ENCODE measurements at regions not wholly inside any gene's neighbourhood (a gene's known extent, or its start where the extent isn't known, plus 50 kb on each side); places are given as distances from the start of the nearest gene placed in this dataset.
A peak's percentile ranks its signal among the peaks of the same experiment; 100 is the strongest.

DNA sequence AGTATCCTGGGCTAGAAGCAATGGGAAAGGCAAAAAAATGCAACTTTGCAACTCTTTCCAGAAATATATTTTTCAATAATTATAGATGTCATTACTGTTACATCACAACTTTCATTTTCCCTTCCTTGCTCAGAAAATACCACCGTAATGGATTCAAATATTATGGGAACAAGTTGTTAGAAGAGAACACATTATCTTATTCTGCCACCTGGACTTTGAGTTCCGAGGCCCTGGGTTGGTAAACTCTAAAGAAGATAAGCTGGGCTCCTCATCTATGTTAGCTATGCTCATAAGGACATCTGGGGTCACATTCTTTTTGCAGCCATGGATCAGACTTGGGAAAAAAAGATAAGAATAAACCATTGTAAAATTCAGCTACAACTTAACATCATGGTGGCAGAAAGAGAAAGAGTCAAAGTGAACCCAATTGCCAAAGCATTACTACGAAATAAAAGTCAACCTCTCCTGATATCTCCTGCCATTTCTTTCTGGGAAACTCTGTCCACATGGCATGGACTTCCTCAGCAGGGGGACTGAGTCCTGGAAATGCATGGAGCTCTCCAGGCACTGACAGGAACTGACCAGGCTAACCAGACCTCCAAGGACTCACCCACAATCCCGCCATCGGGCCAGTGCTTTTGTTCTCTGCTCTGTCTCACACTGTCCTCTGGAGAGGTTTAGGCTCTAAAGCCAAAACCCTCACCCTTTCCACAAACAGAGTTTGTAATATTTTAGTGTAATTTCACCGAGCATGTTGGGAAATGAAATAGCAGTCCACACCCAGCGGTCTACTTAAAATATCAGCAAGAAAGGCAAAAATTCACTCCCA lies 499.1 kb upstream of the RUNX1 start:
- no peak for DNase-seq
- peaks cover 9% of the 10 kb centered on the region for H3K27me3 Mint-ChIP-seq
- no peak overlapping the region for H3K4me3 Mint-ChIP-seq
- H3K4me1 Mint-ChIP-seq = no peaks in the 10 kb centered on the region
- peaks cover 4% of the 10 kb centered on the region for H3K9me3 Mint-ChIP-seq
- intact Hi-C loops (cut with micrococcal nuclease) = no loop called here
- H3K27ac Mint-ChIP-seq = no peak overlapping the region
- no peaks in the 10 kb centered on the region for H3K36me3 Mint-ChIP-seq (ENCODE audit: low read depth)

- Mint-ChIP-seq H3K27ac (no peak overlapping the region), H3K36me3 (ENCODE audit: low read depth) (no peaks in the 10 kb centered on the region), H3K4me3 (no peak overlapping the region), H3K9me3 (peaks cover 8% of the 10 kb centered on the region), H3K27me3 (peaks cover 7% of the 10 kb centered on the region), H3K4me1 (no peaks in the 10 kb centered on the region)
- intact Hi-C loops (cut with micrococcal nuclease) = no loop called here
- no peak for DNase-seq
Measured at GRCh38 chr21:35543746-35544145, 494.6 kb upstream of the RUNX1 start.

DNA sequence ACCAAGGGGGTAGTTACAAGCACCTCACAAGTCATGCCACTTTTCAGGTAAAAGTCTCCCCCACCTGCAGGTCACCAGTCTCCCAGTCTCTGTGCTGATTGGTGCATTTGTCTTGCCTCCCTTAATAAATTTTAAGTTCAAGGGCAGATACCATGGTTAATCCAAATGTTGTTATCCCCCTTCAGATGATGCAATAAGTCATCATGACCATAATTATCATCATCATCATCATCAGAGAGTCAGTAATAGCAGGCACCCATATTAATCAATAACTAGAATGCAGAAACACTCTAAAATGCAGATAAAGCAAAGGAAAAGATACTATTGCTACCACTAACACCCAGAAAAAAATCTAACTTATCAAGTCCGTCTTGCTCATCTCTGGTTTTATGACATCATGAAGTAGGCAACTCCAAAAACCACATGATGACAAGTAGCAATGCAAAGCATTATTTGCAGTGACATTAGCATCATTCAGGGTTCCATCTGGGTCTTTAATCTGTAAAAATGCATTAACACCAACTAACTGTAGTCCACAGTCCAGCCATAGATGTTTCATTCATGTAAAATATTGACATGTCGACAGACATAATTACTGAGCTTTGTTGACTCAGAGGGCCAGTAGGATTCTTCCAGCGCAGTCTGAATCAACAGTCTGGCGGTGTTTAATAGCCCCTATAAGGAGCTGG lies 492.0 kb upstream of the RUNX1 start:
- intact Hi-C loops (cut with micrococcal nuclease) = no loop called here
- H3K4me3 Mint-ChIP-seq = no peak overlapping the region
- H3K27me3 Mint-ChIP-seq = peaks cover 7% of the 10 kb centered on the region
- H3K4me1 Mint-ChIP-seq = no peaks in the 10 kb centered on the region
- no peak for DNase-seq
- H3K27ac Mint-ChIP-seq = no peak overlapping the region
- no peaks in the 10 kb centered on the region for H3K36me3 Mint-ChIP-seq (ENCODE audit: low read depth)
- H3K9me3 Mint-ChIP-seq = peaks cover 14% of the 10 kb centered on the region

DNA sequence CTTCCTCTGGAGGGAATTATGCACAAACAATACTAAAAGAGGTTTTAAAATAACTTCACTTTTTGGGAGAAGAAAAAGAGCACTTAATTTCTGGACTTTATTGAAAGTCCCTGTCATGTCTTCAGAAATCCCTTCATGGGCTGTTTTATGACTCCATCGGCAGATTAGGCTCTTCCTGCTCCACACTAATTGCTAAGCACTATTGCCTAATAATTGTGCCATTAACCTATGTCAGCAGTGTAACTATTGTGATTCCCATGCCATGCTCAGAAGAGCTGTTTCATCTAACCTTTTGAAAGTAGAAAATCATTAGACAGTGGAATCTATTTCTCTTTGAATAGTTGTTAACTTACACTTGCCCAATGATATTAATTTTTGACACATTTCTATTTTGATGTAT lies 489.3 kb upstream of the RUNX1 start:
- Mint-ChIP-seq H3K4me1 (no peaks in the 10 kb centered on the region), H3K27me3 (no peaks in the 10 kb centered on the region), H3K4me3 (no peak overlapping the region), H3K27ac (no peak overlapping the region), H3K36me3 (ENCODE audit: low read depth) (peaks cover 2% of the 10 kb centered on the region), H3K9me3 (peaks cover 19% of the 10 kb centered on the region)
- intact Hi-C loops (cut with micrococcal nuclease) = no loop called here
- no peak for DNase-seq

DNA sequence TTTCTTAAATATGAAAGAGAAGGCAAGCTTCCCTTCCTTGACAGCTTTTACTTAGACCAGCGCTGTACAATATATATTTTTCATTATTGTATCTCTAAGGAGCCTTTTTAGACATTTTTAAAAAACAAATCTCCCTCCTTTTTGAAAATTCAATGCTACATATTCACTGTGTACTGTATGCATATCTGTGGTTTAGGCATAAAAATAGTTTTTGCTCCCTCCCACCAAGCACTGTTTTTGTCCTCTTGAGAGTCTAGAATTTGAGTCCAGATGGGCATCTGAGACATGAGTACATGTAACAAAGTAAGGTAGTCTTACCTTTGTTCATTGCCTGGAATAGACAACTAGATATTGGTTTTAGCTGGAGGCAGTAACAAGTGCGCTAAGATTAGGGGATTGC lies 488.5 kb upstream of the RUNX1 start:
- no peaks in the 10 kb centered on the region for H3K4me1 Mint-ChIP-seq
- H3K27ac Mint-ChIP-seq = no peak overlapping the region
- H3K36me3 Mint-ChIP-seq (ENCODE audit: low read depth) = peaks cover 2% of the 10 kb centered on the region
- H3K4me3 Mint-ChIP-seq = no peak overlapping the region
- intact Hi-C loops (cut with micrococcal nuclease) = no loop called here
- H3K9me3 Mint-ChIP-seq = peaks cover 19% of the 10 kb centered on the region
- no peak for DNase-seq
- H3K27me3 Mint-ChIP-seq = no peaks in the 10 kb centered on the region

DNA sequence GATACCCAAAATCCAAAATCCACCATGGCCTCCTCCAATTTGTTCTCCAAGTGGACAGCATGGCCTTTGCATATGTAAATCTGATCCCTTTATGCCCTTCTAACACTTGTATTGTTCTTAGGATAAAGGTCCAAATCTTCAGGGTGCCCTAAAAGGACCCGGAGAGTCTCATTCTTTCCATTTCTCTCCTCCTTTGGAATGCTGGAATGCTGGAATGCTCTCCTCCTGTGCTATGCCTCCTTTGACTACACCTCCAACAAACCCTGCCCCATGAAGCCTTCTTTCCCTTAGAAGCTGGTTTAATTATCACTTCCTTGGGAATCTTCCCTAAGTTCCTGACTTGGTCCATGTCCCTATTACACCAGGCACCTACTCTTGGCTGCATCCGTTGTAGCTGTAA lies 484.8 kb upstream of the RUNX1 start:
- no peak for DNase-seq
- peaks cover 12% of the 10 kb centered on the region for H3K4me1 Mint-ChIP-seq
- H3K4me3 Mint-ChIP-seq = no peak overlapping the region
- peaks cover 14% of the 10 kb centered on the region for H3K9me3 Mint-ChIP-seq
- peaks cover 2% of the 10 kb centered on the region for H3K36me3 Mint-ChIP-seq (ENCODE audit: low read depth)
- no peak overlapping the region for H3K27ac Mint-ChIP-seq
- no peaks in the 10 kb centered on the region for H3K27me3 Mint-ChIP-seq
- intact Hi-C loops (cut with micrococcal nuclease) = no loop called here

GRCh38 chr21:35530766-35531165 lies 481.7 kb upstream of the RUNX1 start:
- H3K36me3 Mint-ChIP-seq (ENCODE audit: low read depth) = peaks cover 2% of the 10 kb centered on the region
- H3K27ac Mint-ChIP-seq = no peak overlapping the region
- H3K9me3 Mint-ChIP-seq = peaks cover 6% of the 10 kb centered on the region
- no peak for DNase-seq
- H3K4me3 Mint-ChIP-seq = no peak overlapping the region
- H3K27me3 Mint-ChIP-seq = no peaks in the 10 kb centered on the region
- H3K4me1 Mint-ChIP-seq = peaks cover 37% of the 10 kb centered on the region
- intact Hi-C loops (cut with micrococcal nuclease) = no loop called here

- Mint-ChIP-seq H3K4me1 (peaks cover 47% of the 10 kb centered on the region), H3K9me3 (peaks cover 5% of the 10 kb centered on the region), H3K36me3 (ENCODE audit: low read depth) (no peaks in the 10 kb centered on the region), H3K27me3 (no peaks in the 10 kb centered on the region), H3K4me3 (peak overlapping the region; percentile 86), H3K27ac (peak overlapping the region; percentile 94)
- intact Hi-C loops (cut with micrococcal nuclease) = loop anchor here (2.0 to 5.0 kb wide), 4 partner anchors 187 to 642 kb away; partner anchors contain the start of gene RUNX1
- DNase-seq = peak; percentile 81
Measured at GRCh38 chr21:35529171-35529863, 480.2 kb upstream of the RUNX1 start.

- peak overlapping the region; percentile 86 for H3K4me3 Mint-ChIP-seq
- H3K9me3 Mint-ChIP-seq = no peaks in the 10 kb centered on the region
- peak overlapping the region; percentile 94 for H3K27ac Mint-ChIP-seq
- intact Hi-C loops (cut with micrococcal nuclease) = loop anchor here (1.0 to 5.0 kb wide), 5 partner anchors 17 to 641 kb away; partner anchors contain the start of gene RUNX1
- H3K4me1 Mint-ChIP-seq = peaks cover 49% of the 10 kb centered on the region
- no peaks in the 10 kb centered on the region for H3K36me3 Mint-ChIP-seq (ENCODE audit: low read depth)
- DNase-seq = peak; percentile 82
- H3K27me3 Mint-ChIP-seq = no peaks in the 10 kb centered on the region
Measured at GRCh38 chr21:35528116-35529042, 479.3 kb upstream of the RUNX1 start.

DNA sequence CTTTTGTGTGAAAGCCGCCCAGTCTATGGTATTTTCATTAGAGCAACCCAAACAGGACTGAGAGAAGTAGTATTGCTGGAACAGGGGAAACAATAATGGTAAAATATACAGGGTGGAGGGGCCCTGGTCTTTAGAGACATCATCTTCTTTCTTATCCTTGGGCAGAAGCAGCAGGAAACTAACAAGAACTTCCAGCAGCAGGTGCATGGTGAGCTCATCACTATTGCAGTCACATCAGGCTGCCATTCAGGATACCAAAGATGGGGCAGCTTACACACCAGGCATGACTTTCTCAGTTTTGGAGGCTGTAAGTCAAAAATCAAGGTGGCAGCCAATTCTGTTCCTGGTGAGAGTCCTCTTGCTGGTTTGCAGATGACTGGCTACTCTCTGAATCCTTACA lies 478.3 kb upstream of the RUNX1 start:
- Mint-ChIP-seq H3K36me3 (ENCODE audit: low read depth) (no peaks in the 10 kb centered on the region), H3K27ac (peak overlapping the region; percentile 94)
- intact Hi-C loops (cut with micrococcal nuclease) = loop anchor here (5.0 kb wide), 3 partner anchors 185 to 640 kb away; partner anchors contain the start of gene RUNX1

GRCh38 chr21:35525443-35525842 lies 476.3 kb upstream of the RUNX1 start:
- H3K27ac Mint-ChIP-seq = no peak overlapping the region
- peaks cover 47% of the 10 kb centered on the region for H3K4me1 Mint-ChIP-seq
- peak; percentile 67 for DNase-seq
- H3K36me3 Mint-ChIP-seq (ENCODE audit: low read depth) = no peaks in the 10 kb centered on the region
- H3K4me3 Mint-ChIP-seq = peak overlapping the region; percentile 15
- intact Hi-C loops (cut with micrococcal nuclease) = loop anchor here (5.0 kb wide), 3 partner anchors 183 to 638 kb away; partner anchors contain the start of gene RUNX1
- H3K27me3 Mint-ChIP-seq = no peaks in the 10 kb centered on the region
- H3K9me3 Mint-ChIP-seq = no peaks in the 10 kb centered on the region

More for the DNA sequence above, 478.3 kb upstream of the RUNX1 start:
- no peak for DNase-seq
- no peaks in the 10 kb centered on the region for H3K27me3 Mint-ChIP-seq
- H3K4me3 Mint-ChIP-seq = no peak overlapping the region
- H3K9me3 Mint-ChIP-seq = no peaks in the 10 kb centered on the region
- peaks cover 49% of the 10 kb centered on the region for H3K4me1 Mint-ChIP-seq

DNA sequence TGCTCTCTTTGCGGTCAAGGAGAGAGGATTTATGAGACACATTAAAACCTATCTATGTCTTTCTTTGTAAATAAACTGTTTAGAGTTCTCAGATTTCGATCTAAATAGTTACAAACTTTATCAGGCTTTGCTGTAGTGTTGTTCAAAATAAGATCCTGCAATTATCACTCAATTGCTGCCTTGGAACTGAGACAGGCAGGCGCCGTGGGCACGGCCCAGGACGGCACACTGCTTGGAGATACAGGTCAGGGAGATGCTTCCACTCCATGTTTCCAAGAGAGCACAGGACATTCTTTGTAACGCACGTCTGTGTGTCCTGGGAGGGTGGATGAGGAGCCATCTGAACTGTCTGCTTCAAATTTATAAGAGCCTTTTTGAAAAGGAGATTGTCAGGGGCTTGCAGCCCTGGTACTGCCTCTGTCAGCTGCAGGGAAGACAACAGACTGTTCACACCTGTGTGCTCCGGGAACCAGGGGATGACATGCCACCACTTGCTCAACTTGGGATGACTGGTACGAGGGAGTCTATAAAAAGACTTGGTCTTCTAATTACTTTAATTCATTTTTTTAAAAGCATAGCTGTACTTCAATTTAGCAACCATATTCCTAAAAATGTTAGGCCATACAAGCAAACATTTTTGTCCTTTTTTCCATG lies 472.9 kb upstream of the RUNX1 start:
- no peak overlapping the region for H3K4me3 Mint-ChIP-seq
- no peaks in the 10 kb centered on the region for H3K27me3 Mint-ChIP-seq
- H3K9me3 Mint-ChIP-seq = no peaks in the 10 kb centered on the region
- intact Hi-C loops (cut with micrococcal nuclease) = no loop called here
- H3K4me1 Mint-ChIP-seq = peaks cover 23% of the 10 kb centered on the region
- DNase-seq = no peak
- no peaks in the 10 kb centered on the region for H3K36me3 Mint-ChIP-seq (ENCODE audit: low read depth)
- H3K27ac Mint-ChIP-seq = no peak overlapping the region

- no peaks in the 10 kb centered on the region for H3K9me3 Mint-ChIP-seq
- no peak for DNase-seq
- H3K27me3 Mint-ChIP-seq = no peaks in the 10 kb centered on the region
- no peak overlapping the region for H3K27ac Mint-ChIP-seq
- no peaks in the 10 kb centered on the region for H3K36me3 Mint-ChIP-seq (ENCODE audit: low read depth)
- peaks cover 21% of the 10 kb centered on the region for H3K4me1 Mint-ChIP-seq
- H3K4me3 Mint-ChIP-seq = no peak overlapping the region
- intact Hi-C loops (cut with micrococcal nuclease) = no loop called here
Measured at GRCh38 chr21:35521293-35521692, 472.2 kb upstream of the RUNX1 start.

Data from activated CD4-positive, alpha-beta T cell treated with anti-CD3 and anti-CD28 coated beads, Interleukin-2, amount 10 ng/mL, durations not matched to agents 24 days and 14 days (primary cell).